ENCODE measurements at regions not wholly inside any gene's neighbourhood (a gene's known extent, or its start where the extent isn't known, plus 50 kb on each side); places are given as distances from the start of the nearest gene placed in this dataset.

GRCh38 chr18:61034580-61034979 lies 298.6 kb upstream of the CDH20 start:
- Histone ChIP-seq H3K4me3 (ENCODE audit: low read length) (no peak overlapping the region), H3K27me3 (ENCODE audit: control insufficient read depth, insufficient read depth, low read length, poor library complexity, severe bottlenecking) (no peaks in the 10 kb centered on the region), H3K9me3 (ENCODE audit: control insufficient read depth, low read length) (no peaks in the 10 kb centered on the region), H3K36me3 (ENCODE audit: control insufficient read depth, insufficient read depth, low read length) (no peaks in the 10 kb centered on the region), H3K9ac (ENCODE audit: extremely low read depth, low read length, poor library complexity, severe bottlenecking) (no peak overlapping the region), H3K27ac (ENCODE audit: low read depth, low read length) (no peak overlapping the region), H3K4me1 (ENCODE audit: control insufficient read depth, insufficient read depth, low read length) (no peaks in the 10 kb centered on the region)
- H3K36me3 Mint-ChIP-seq (ENCODE audit: low read depth) = no peaks in the 10 kb centered on the region
- no peak for DNase-seq
- H3K4me3 Mint-ChIP-seq = no peak overlapping the region
- no peak for TF ChIP-seq CTCF (conservative IDR thresholded peaks at IDR 0.05)
- no peaks in the 10 kb centered on the region for H3K4me1 Mint-ChIP-seq
- no peaks in the 10 kb centered on the region for H3K9me3 Mint-ChIP-seq
- no peaks in the 10 kb centered on the region for H3K27me3 Mint-ChIP-seq (ENCODE audit: insufficient read depth)
- H3K27ac Mint-ChIP-seq = no peak overlapping the region
- 89% methylated on average over 2 of the region's 2 CpGs; no CpG with 5 or more reads in 1 of the 2 experiments for WGBS, 2 experiments (ENCODE audit: insufficient coverage in 1 of 2, insufficient read length in 1 of 2)

GRCh38 chr18:61039251-61039650 lies 294.0 kb upstream of the CDH20 start:
- no peak overlapping the region for H3K4me3 ChIP-seq (ENCODE audit: low read length)
- no peaks in the 10 kb centered on the region for H3K36me3 ChIP-seq (ENCODE audit: control insufficient read depth, insufficient read depth, low read length)
- WGBS, 2 experiments (ENCODE audit: insufficient coverage in 1 of 2, insufficient read length in 1 of 2) = 71 to 73% methylated on average over 1 to 3 of the region's 3 CpGs
- no peak overlapping the region for H3K27ac ChIP-seq (ENCODE audit: low read depth, low read length)
- H3K9me3 Mint-ChIP-seq = no peaks in the 10 kb centered on the region
- H3K4me3 Mint-ChIP-seq = no peak overlapping the region
- H3K9me3 ChIP-seq (ENCODE audit: control insufficient read depth, low read length) = no peaks in the 10 kb centered on the region
- H3K4me1 ChIP-seq (ENCODE audit: control insufficient read depth, insufficient read depth, low read length) = no peaks in the 10 kb centered on the region
- H3K27ac Mint-ChIP-seq = no peak overlapping the region
- no peak for DNase-seq
- no peaks in the 10 kb centered on the region for H3K27me3 Mint-ChIP-seq (ENCODE audit: insufficient read depth)
- no peaks in the 10 kb centered on the region for H3K27me3 ChIP-seq (ENCODE audit: control insufficient read depth, insufficient read depth, low read length, poor library complexity, severe bottlenecking)
- H3K4me1 Mint-ChIP-seq = no peaks in the 10 kb centered on the region
- no peak overlapping the region for H3K9ac ChIP-seq (ENCODE audit: extremely low read depth, low read length, poor library complexity, severe bottlenecking)
- H3K36me3 Mint-ChIP-seq (ENCODE audit: low read depth) = no peaks in the 10 kb centered on the region
- TF ChIP-seq CTCF (conservative IDR thresholded peaks at IDR 0.05) = no peak

GRCh38 chr18:61047794-61048193 lies 285.4 kb upstream of the CDH20 start:
- Histone ChIP-seq H3K4me1 (ENCODE audit: control insufficient read depth, insufficient read depth, low read length) (no peaks in the 10 kb centered on the region), H3K4me3 (ENCODE audit: low read length) (no peak overlapping the region), H3K27ac (ENCODE audit: low read depth, low read length) (no peak overlapping the region), H3K9me3 (ENCODE audit: control insufficient read depth, low read length) (no peaks in the 10 kb centered on the region), H3K27me3 (ENCODE audit: control insufficient read depth, insufficient read depth, low read length, poor library complexity, severe bottlenecking) (no peaks in the 10 kb centered on the region), H3K36me3 (ENCODE audit: control insufficient read depth, insufficient read depth, low read length) (no peaks in the 10 kb centered on the region), H3K9ac (ENCODE audit: extremely low read depth, low read length, poor library complexity, severe bottlenecking) (no peak overlapping the region)
- no peak overlapping the region for H3K27ac Mint-ChIP-seq
- no peaks in the 10 kb centered on the region for H3K4me1 Mint-ChIP-seq
- no peak for DNase-seq
- H3K36me3 Mint-ChIP-seq (ENCODE audit: low read depth) = no peaks in the 10 kb centered on the region
- peaks cover 10% of the 10 kb centered on the region for H3K9me3 Mint-ChIP-seq
- no peak for TF ChIP-seq CTCF (conservative IDR thresholded peaks at IDR 0.05)
- H3K27me3 Mint-ChIP-seq (ENCODE audit: insufficient read depth) = no peaks in the 10 kb centered on the region
- H3K4me3 Mint-ChIP-seq = no peak overlapping the region
- WGBS, 2 experiments (ENCODE audit: insufficient coverage in 1 of 2, insufficient read length in 1 of 2) = 89 to 100% methylated on average over 1 to 5 of the region's 5 CpGs
